ENCODE measurements at regions not wholly inside any gene's neighbourhood (a gene's known extent, or its start where the extent isn't known, plus 50 kb on each side); places are given as distances from the start of the nearest gene placed in this dataset.
"Not testable (repeated sequence)": the region's sequence is repeated elsewhere in the genome, so short reads cannot be mapped to it uniquely, and the experiment has no call there.

DNA sequence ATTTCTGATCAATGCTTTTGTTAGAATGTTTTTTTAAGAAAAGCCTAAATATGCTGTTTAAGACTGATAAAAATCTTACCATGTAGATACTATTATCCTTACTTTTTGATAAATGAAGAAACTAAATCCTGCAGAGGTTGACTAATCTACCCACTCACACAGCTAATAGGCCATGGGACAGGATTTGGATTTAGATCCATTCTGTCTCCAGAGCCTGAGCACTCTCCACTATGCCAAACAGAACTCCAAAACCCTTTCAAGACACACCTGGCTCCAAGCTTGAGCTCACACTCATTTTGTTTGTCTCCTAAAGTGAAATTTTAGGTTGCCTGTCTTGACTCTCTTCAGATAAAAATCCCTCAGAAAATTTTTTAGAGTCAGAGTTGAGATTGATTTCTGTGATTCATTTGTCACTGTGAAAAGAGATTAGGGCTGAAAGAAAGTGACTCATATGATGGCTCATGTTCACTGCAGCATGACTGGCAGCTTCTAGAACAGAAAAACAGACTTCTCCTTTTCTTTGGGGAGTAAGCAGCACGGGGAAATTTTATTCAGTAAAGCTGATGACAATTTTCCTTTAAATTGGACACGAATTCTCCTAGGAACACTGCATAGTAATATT, 132.3 kb upstream of the POT1 start:
- DNase-seq = no peak
- Mint-ChIP-seq H3K27ac (peak overlapping the region in 1 of 6 donors; percentile 23), H3K4me3 (no peak overlapping the region), H3K4me1 (no peaks in the 10 kb centered on the region), H3K36me3 (no peaks in the 10 kb centered on the region), H3K9me3 (no peaks in the 10 kb centered on the region), H3K27me3 (peaks cover 0 to 6% (median 0%) of the 10 kb centered on the region in 3 donors)
- no peak for ATAC-seq (ENCODE audit: low read depth in 2 of 2)

DNA sequence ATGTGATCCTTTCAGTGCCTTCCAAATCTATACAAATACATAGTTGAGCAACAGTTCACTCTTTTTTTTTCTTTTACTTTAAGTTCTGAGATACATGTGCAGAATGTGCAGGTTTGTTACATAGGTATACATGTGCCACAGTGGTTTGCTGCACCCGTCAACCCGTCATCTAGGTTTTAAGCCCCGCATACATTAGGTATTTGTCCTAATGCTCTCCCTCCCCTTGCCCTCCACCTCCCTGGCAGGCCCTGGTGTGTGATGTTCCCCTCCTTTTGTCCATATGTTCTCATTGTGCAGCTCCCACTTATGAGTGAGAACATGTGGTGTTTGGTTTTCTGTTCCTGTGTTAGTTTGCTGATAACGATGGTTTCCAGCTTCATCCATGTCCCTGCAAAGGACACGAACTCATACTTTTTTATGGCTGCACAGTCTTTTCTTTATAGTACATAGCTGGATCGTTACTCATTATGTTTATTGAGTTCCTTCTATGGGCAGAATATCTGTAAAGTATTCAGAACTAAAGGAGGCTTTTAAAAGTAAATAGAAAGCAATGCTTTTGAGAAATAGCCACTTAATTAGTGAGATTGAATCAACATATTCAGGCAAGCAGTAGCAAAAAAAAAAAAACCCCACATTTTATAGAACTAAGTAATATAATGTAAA, 131.6 kb upstream of the POT1 start:
- H3K27me3 Mint-ChIP-seq; H3K27ac Mint-ChIP-seq; DNase-seq; H3K4me1 Mint-ChIP-seq; H3K4me3 Mint-ChIP-seq; H3K36me3 Mint-ChIP-seq; H3K9me3 Mint-ChIP-seq; ATAC-seq (ENCODE audit: low read depth in 2 of 2): not testable (repeated sequence)

DNA sequence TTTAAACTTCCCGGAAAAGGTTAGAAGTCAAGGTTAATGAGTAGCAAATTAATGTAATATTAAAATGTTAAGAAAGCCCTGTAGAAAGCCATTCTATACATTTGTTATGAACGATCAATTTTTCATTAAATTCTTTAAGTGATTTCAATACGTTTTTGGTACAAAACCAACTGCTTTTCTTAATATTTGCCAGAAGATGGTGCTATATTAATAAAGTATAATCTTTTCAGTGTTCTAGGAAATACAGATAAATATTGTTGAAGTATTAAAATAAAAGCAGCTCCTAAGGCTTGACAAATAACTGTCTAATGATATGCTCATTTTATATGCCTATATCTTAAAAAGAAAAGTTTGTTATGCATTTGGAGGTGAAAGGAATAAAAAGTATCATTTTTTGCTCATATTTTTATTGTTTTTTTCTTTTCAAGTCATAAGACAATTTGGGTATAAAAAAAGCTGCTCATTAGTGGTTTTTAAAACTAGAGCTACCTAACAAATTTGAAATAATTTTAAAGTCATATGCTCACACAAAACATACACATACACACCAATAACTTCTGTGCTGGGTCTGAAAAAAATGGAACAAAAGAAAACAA, 130.3 kb upstream of the POT1 start:
- Mint-ChIP-seq H3K4me3 (no peak overlapping the region), H3K36me3 (no peaks in the 10 kb centered on the region), H3K9me3 (no peaks in the 10 kb centered on the region), H3K27ac (no peak overlapping the region), H3K27me3 (peaks cover 0 to 6% (median 0%) of the 10 kb centered on the region in 3 donors), H3K4me1 (no peaks in the 10 kb centered on the region)
- no peak for ATAC-seq (ENCODE audit: low read depth in 2 of 2)
- no peak for DNase-seq

DNA sequence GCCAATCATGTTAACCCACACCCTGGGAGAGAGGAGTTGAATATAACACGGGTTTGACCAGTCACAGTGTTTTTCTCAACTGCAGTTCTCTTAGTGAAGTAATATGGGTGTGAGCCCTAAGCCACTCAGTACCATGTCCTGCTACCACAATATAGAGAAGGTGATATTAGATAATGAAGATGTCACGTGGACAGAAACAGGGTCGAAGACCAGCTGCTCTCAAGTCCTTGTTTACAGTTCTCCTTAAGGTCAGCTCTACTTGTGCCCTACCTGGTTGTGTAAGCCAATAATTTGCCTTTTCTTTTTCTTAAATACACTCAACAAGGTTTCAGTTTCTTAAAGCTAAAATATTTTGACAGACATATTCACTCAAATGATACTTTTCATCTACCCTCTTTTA, 128.3 kb upstream of the POT1 start:
- Mint-ChIP-seq H3K9me3 (no peaks in the 10 kb centered on the region), H3K27ac (peak overlapping the region in 1 of 6 donors; percentile 32), H3K4me1 (no peaks in the 10 kb centered on the region), H3K27me3 (peaks cover 0 to 6% (median 0%) of the 10 kb centered on the region in 3 donors), H3K4me3 (no peak overlapping the region), H3K36me3 (no peaks in the 10 kb centered on the region)
- ATAC-seq (ENCODE audit: low read depth in 2 of 2) (no peak), DNase-seq (no peak)

DNA sequence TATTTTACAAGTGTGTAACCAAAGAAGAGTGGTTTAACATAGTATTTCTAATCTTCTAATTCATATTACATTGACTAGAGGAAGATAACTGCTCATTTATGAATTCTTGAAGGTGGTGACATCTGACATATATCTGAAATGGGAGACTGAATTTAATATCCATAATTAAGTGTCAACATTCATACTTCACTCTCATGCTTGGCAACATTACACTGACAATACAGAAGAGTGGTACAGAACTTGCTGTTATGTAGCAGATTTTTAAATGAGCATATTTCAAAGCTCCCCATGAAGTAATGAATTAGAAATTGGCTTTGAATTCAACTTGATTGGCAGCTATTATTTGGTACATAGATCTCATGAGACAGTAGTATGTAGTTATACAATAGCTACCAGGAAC, 125.8 kb upstream of the POT1 start:
- H3K27me3 Mint-ChIP-seq = peaks cover 0 to 6% (median 0%) of the 10 kb centered on the region in 3 donors
- no peaks in the 10 kb centered on the region for H3K36me3 Mint-ChIP-seq
- no peak overlapping the region for H3K4me3 Mint-ChIP-seq
- DNase-seq = no peak
- no peaks in the 10 kb centered on the region for H3K9me3 Mint-ChIP-seq
- ATAC-seq (ENCODE audit: low read depth in 2 of 2) = no peak
- no peaks in the 10 kb centered on the region for H3K4me1 Mint-ChIP-seq
- no peak overlapping the region for H3K27ac Mint-ChIP-seq

DNA sequence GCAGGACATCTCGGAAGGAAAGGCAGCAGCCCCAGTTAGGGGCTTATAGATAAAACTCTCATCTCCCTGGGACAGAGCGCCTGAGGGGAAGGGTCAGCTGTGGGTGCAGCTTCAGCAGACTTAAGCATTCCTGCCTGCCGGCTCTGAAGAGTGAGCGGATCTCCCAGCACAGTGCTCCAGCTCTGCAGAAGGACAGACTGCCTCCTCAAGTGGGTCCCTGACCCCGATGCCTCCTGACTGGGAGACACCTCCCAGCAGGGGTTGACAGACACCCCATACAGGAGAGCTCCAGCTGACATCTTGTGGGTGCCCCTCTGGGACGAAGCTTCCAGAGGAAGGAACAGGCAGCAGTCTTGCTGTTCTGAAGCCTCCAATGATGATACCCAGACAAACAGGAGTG, 117.1 kb upstream of the POT1 start:
- H3K4me3 Mint-ChIP-seq = no peak overlapping the region

DNA sequence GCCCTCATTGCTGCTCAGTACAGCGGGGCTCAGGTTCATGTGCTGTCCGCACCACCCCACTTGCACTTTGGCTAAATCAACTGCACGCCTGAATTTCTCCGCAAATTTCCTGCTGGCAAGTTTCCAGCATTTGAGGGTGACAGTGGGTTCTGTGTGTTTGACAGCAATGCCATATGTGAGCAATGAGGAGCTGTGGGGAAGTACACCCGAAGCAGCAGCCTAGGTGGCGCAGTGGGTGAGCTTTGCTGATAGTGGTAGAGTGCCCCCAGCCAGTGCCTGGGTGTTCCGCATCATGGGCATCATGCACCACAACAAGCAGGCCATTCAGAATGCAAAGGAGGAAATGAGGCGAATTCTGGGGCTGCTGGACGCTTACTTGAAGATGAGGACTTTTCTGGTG, 103.9 kb upstream of the POT1 start:
- Mint-ChIP-seq H3K4me1 (no peaks in the 10 kb centered on the region), H3K27me3 (no peaks in the 10 kb centered on the region), H3K4me3 (no peak overlapping the region), H3K36me3 (no peaks in the 10 kb centered on the region), H3K27ac (no peak overlapping the region), H3K9me3 (peaks cover 0 to 2% (median 0%) of the 10 kb centered on the region in 7 donors)
- DNase-seq = no peak
- ATAC-seq (ENCODE audit: low read depth in 2 of 2) = no peak

More for the DNA sequence above, 117.1 kb upstream of the POT1 start:
- peak overlapping the region in 1 of 6 donors; percentile 65 for H3K27ac Mint-ChIP-seq
- H3K4me1 Mint-ChIP-seq = no peaks in the 10 kb centered on the region
- DNase-seq (no peak), ATAC-seq (ENCODE audit: low read depth in 2 of 2) (no peak)
- H3K27me3 Mint-ChIP-seq = peaks cover 0 to 4% (median 0%) of the 10 kb centered on the region in 3 donors
- H3K36me3 Mint-ChIP-seq = no peaks in the 10 kb centered on the region
- peaks cover 1 to 10% (median 6%) of the 10 kb centered on the region in 7 donors for H3K9me3 Mint-ChIP-seq

DNA sequence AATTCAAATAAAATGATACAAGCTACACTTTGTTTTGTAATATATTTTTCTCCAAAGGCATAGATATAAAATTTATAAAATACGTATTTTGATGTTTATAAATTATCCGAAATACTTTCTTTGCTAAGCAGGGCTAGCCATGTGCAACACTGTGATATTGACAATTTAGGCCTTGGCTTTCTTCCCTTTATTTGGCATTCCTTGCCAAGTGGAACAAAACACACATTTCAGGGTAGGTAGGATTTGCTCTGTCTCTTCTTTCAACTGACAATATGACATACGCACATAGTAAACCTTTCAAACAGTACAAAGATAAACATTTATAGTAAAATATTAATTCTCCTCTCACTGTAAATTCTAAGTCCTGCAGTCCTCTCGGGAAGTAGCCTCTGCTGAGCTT, 103.3 kb upstream of the POT1 start:
- no peaks in the 10 kb centered on the region for H3K36me3 Mint-ChIP-seq
- H3K27ac Mint-ChIP-seq = no peak overlapping the region
- ATAC-seq (ENCODE audit: low read depth in 2 of 2) = no peak
- H3K27me3 Mint-ChIP-seq = no peaks in the 10 kb centered on the region
- no peaks in the 10 kb centered on the region for H3K4me1 Mint-ChIP-seq
- no peak for DNase-seq
- H3K9me3 Mint-ChIP-seq = peaks cover 0 to 2% (median 0%) of the 10 kb centered on the region in 7 donors
- H3K4me3 Mint-ChIP-seq = no peak overlapping the region

DNA sequence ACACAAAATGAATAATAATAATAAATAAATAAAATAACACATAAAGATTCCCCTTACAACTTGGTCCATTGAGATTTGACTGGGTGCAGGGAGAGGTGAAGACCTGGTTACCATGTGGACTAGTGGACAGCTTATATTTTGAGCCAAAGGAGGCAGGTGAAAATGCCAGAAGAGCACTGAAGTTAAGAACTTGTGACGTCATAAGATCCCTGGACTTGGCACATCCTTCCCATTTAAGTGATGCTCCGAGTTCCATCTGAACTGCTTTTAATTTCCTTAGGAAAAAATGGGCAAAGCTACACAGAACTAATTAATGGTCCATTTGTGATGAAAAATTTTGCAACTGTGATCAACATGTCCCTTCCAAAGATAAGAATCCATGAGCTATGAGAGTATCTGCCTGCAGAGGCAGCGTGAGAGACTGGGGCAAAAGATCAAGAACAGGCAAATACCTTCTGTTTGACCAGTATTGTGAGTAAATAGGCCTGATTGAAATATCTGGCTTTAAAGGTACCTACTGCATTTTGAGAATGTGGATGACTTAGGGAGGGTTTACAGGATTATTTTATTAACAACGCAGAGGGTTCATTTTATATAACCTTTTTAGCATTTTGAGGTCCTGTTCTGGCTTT, 101.2 kb upstream of the POT1 start:
- no peaks in the 10 kb centered on the region for H3K27me3 Mint-ChIP-seq

DNA sequence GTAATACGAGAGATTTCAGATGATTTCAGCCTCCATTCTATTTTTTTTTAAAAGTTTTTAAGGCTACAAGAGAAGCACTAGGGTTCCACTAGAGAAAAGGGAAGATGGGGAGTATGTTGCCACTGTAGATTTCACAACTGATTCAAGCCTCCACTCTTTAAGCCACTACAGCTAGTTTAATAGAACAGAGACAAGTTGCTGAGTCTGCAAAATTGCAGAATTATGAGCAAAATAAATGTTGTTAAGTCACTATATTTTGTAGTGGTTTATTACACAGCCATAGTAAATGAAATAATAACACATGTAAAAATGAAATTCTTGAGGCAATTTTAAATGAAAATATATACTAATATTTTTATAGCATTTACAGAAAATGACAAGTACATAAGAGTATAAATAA, 96.0 kb upstream of the POT1 start:
- Mint-ChIP-seq H3K27me3 (no peaks in the 10 kb centered on the region), H3K9me3 (peaks cover 0 to 9% (median 4%) of the 10 kb centered on the region in 7 donors), H3K4me3 (no peak overlapping the region), H3K27ac (no peak overlapping the region), H3K36me3 (no peaks in the 10 kb centered on the region), H3K4me1 (no peaks in the 10 kb centered on the region)
- DNase-seq = no peak
- ATAC-seq (ENCODE audit: low read depth in 2 of 2) = no peak

More for the DNA sequence above, 101.2 kb upstream of the POT1 start:
- peaks cover 0 to 2% (median 0%) of the 10 kb centered on the region in 7 donors for H3K9me3 Mint-ChIP-seq
- no peaks in the 10 kb centered on the region for H3K36me3 Mint-ChIP-seq
- H3K27ac Mint-ChIP-seq = no peak overlapping the region
- no peak overlapping the region for H3K4me3 Mint-ChIP-seq
- DNase-seq = no peak
- no peak for ATAC-seq (ENCODE audit: low read depth in 2 of 2)
- H3K4me1 Mint-ChIP-seq = no peaks in the 10 kb centered on the region

DNA sequence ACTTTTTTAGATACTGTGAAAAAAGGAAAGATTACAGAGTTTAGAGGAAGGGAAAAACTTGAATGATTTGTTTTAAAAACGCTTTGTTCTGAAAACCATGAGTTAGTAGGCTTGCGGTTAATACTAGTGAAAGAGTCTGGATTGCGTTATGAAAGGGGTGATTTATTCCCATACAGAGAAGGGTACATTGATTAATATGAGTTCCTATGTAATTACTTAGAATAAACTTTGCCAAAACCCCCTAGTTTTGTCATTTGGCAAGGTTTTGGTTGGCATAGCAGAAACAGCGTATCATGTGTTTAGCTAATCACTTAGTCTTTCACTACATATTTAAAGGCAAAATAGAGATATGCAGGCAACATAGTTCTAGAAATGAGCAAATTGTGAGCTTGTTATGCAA, 91.2 kb upstream of the POT1 start:
- Mint-ChIP-seq H3K4me3 (no peak overlapping the region), H3K4me1 (no peaks in the 10 kb centered on the region), H3K9me3 (peaks cover 0 to 11% (median 4%) of the 10 kb centered on the region in 7 donors)

DNA sequence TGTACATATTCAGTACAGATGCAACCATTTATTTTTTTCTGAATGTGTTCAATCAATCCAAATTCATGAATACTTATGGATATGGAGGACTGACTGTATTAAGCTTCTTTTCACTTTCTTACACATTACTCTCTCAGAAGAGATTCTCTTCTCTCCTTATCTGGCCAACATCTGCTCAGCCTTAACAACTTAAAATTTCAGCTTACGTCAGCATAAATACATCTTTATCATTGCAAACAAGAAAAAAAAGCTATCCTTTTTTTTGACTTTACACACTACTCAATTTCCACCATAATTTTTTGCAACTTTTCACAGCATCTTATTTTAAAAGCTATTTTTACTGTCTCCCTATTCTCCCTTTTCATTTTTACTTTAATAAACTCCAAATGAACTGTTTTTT, 80.9 kb upstream of the POT1 start:
- no peak for ATAC-seq (ENCODE audit: low read depth in 2 of 2)
- Mint-ChIP-seq H3K27me3 (peaks cover 0 to 3% (median 0%) of the 10 kb centered on the region in 3 donors), H3K4me1 (no peaks in the 10 kb centered on the region), H3K27ac (no peak overlapping the region), H3K36me3 (no peaks in the 10 kb centered on the region), H3K4me3 (no peak overlapping the region), H3K9me3 (peaks cover 0 to 4% (median 2%) of the 10 kb centered on the region in 7 donors)
- DNase-seq = no peak

More for the DNA sequence above, 91.2 kb upstream of the POT1 start:
- H3K36me3 Mint-ChIP-seq = no peaks in the 10 kb centered on the region
- H3K27ac Mint-ChIP-seq = no peak overlapping the region
- ATAC-seq (ENCODE audit: low read depth in 2 of 2) (no peak), DNase-seq (no peak)
- no peaks in the 10 kb centered on the region for H3K27me3 Mint-ChIP-seq

DNA sequence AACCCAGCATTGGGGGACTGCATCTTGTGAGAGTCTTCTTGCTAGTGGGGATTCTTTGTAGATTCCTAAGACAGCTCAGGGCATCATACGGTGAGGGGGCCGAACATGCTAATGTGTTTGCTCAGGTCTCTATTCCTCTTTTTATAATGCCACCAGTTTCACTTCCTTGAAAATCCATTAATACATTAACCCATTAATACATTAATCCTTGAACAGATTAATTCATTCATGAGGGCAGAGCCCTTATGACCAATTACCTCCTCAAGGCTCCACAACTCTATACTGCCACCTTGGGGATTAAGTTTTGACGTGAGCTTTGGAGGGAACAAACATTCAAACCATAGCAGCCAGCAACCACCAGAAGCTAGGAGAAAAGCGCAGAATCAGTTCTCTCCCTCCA, 67.2 kb upstream of the POT1 start:
- peaks cover 9 to 41% (median 15%) of the 10 kb centered on the region in 7 donors for H3K9me3 Mint-ChIP-seq
- no peaks in the 10 kb centered on the region for H3K4me1 Mint-ChIP-seq
- H3K27me3 Mint-ChIP-seq = no peaks in the 10 kb centered on the region
- no peaks in the 10 kb centered on the region for H3K36me3 Mint-ChIP-seq
- no peak overlapping the region for H3K4me3 Mint-ChIP-seq
- ATAC-seq (ENCODE audit: low read depth in 2 of 2) = peak in 1 of 2 donors; percentile 32
- no peak overlapping the region for H3K27ac Mint-ChIP-seq
- no peak for DNase-seq

Measured in naive B cell (primary cell).